Right lobe of liver (tissue), 4 donors: ENCODE measurements at regions not wholly inside any gene's neighbourhood (a gene's known extent, or its start where the extent isn't known, plus 50 kb on each side); places are given as distances from the start of the nearest gene placed in this dataset.

Experiments used
- POLR2A ChIP-seq: fragments of 450-650 bp; IDR thresholded peaks from one replicate; pipeline ENCODE4 v1.6.1; 2017; ENCODE audit warnings: antibody characterized with exemption, mild to moderate bottlenecking
- TF ChIP-seq, protein P1 (sequence below), 4 donors: fragments of 200-600 bp in 3 of 4; fragments of 450-650 bp in 1 of 4; IDR thresholded peaks; one replicate each; pipeline versions ENCODE4 v1.5.1 to v1.8.0; 2016 to 2022; ENCODE audit warnings: antibody characterized with exemption in 4 of 4, mild to moderate bottlenecking in 2 of 4
- donor health status: DM: no; HTN: no; CAD: no.
- donor health status: DM: no; HTN: no; CAD: no.
- donor health status: DM: no; HTN: yes; CAD: no.

DNA sequence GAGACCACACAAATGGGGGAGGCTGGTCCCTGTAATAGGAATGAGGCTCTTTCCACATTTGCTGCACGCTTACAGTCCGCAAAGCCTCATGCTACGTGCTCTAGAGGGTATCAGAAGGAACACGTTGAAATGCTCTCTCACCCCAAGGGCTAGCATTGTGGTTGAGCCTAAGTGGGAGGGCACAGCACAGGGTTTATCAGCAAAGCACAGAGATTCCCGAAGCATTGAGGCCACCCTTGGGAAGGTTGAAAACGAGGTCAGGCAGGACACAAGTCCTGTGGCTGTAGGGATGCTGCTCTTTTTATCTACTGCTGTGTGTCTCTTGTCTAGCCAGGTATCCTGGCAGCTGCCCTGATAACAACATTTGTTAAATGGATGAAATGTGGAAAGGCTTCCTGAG, 378.3 kb downstream of the EN1 start:
- TF ChIP-seq, protein P1, sequence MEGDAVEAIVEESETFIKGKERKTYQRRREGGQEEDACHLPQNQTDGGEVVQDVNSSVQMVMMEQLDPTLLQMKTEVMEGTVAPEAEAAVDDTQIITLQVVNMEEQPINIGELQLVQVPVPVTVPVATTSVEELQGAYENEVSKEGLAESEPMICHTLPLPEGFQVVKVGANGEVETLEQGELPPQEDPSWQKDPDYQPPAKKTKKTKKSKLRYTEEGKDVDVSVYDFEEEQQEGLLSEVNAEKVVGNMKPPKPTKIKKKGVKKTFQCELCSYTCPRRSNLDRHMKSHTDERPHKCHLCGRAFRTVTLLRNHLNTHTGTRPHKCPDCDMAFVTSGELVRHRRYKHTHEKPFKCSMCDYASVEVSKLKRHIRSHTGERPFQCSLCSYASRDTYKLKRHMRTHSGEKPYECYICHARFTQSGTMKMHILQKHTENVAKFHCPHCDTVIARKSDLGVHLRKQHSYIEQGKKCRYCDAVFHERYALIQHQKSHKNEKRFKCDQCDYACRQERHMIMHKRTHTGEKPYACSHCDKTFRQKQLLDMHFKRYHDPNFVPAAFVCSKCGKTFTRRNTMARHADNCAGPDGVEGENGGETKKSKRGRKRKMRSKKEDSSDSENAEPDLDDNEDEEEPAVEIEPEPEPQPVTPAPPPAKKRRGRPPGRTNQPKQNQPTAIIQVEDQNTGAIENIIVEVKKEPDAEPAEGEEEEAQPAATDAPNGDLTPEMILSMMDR (IDR thresholded peaks at IDR 0.05): no peak
- no peak for TF ChIP-seq POLR2A
